Sigmoid colon (tissue), 6 donors: ENCODE measurements at regions not wholly inside any gene's neighbourhood (a gene's known extent, or its start where the extent isn't known, plus 50 kb on each side); places are given as distances from the start of the nearest gene placed in this dataset.
"Not testable (repeated sequence)": the region's sequence is repeated elsewhere in the genome, so short reads cannot be mapped to it uniquely, and the experiment has no call there.

Experiments used
- DNase-seq: peaks from one replicate; pipeline ENCODE4 v3.0.0-alpha.2; 2019
- H3K27ac ChIP-seq, 4 donors: fragments of 200-600 bp; sonication (generic); one replicate each; pipeline ENCODE4 v1.5.1; 2016 to 2019; ENCODE audit warnings: mild to moderate bottlenecking in 1 of 4
- H3K27me3 ChIP-seq, 3 donors: fragments of 200-600 bp; sonication (generic); one replicate each; pipeline ENCODE4 v1.5.1; 2019; ENCODE audit warnings: mild to moderate bottlenecking in 1 of 3
- H3K36me3 ChIP-seq, 4 donors: fragments of 200-600 bp; sonication (generic); one replicate each; pipeline ENCODE4 v1.5.1; 2016 to 2019
- H3K4me1 ChIP-seq, 4 donors: fragments of 200-600 bp; sonication (generic); one replicate each; pipeline ENCODE4 v1.5.1; 2017 to 2019
- H3K4me3 ChIP-seq, 4 donors: fragments of 200-600 bp; sonication (generic); one replicate each; pipeline ENCODE4 v1.5.1; 2017 to 2019; ENCODE audit warnings: mild to moderate bottlenecking in 2 of 4, moderate library complexity in 1 of 4
- H3K9me3 ChIP-seq, 4 donors: fragments of 200-600 bp in 3 of 4; sonication (generic) in 3 of 4; one replicate each; pipeline versions ENCODE4 v1.5.1 to v1.6.1; 2013 to 2019
- EP300 ChIP-seq, 4 donors: sonication (generic); formaldehyde crosslinking; IDR thresholded peaks; one replicate each; pipeline ENCODE4 v1.6.1; 2017; ENCODE audit warnings: antibody characterized with exemption in 4 of 4
- POLR2A ChIP-seq, 2 donors: fragments of 450-650 bp; IDR thresholded peaks; one replicate each; pipeline ENCODE4 v1.6.1; 2016; ENCODE audit warnings: antibody characterized with exemption in 2 of 2, mild to moderate bottlenecking in 2 of 2, moderate library complexity in 2 of 2
- POLR2AphosphoS5 ChIP-seq, 4 donors: sonication (generic); formaldehyde crosslinking; IDR thresholded peaks; one replicate each; pipeline ENCODE4 v1.6.1; 2017; ENCODE audit warnings: antibody characterized with exemption in 4 of 4
- WGBS, 2 donors: extraction: QIAGEN DNeasy Blood & Tissue Kit; methylation state at CpG; one replicate each; pipeline ENCODE4 v1.1.7; 2013; 5-methylcytosine and 5-hydroxymethylcytosine counted together
- intact Hi-C: fragments of 100-400 bp; cut with DNase I; formaldehyde crosslinking; loops from one replicate; pipeline ENCODE4 v1.15.1; 2023
- TF ChIP-seq, protein P1 (sequence below), 4 experiments: fragments of 450-650 bp in 3 of 4; fragments of 200-600 bp in 1 of 4; IDR thresholded peaks; one replicate each; pipeline ENCODE4 v1.5.1; 2016 to 2019; ENCODE audit warnings: antibody characterized with exemption in 4 of 4, mild to moderate bottlenecking in 3 of 4, moderate library complexity in 2 of 4
- donor health status: healthy with polysubstance abuse.
- donor health status: healthy.

GRCh38 chr4:33959519-33959918 lies 2284.8 kb downstream of the ARAP2 start:
- H3K4me1 ChIP-seq: no peaks in the 10 kb centered on the region
- intact Hi-C loops: no loop called here
- DNase-seq: no peak
- no peak overlapping the region for H3K27ac ChIP-seq
- TF ChIP-seq, protein P1, sequence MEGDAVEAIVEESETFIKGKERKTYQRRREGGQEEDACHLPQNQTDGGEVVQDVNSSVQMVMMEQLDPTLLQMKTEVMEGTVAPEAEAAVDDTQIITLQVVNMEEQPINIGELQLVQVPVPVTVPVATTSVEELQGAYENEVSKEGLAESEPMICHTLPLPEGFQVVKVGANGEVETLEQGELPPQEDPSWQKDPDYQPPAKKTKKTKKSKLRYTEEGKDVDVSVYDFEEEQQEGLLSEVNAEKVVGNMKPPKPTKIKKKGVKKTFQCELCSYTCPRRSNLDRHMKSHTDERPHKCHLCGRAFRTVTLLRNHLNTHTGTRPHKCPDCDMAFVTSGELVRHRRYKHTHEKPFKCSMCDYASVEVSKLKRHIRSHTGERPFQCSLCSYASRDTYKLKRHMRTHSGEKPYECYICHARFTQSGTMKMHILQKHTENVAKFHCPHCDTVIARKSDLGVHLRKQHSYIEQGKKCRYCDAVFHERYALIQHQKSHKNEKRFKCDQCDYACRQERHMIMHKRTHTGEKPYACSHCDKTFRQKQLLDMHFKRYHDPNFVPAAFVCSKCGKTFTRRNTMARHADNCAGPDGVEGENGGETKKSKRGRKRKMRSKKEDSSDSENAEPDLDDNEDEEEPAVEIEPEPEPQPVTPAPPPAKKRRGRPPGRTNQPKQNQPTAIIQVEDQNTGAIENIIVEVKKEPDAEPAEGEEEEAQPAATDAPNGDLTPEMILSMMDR (IDR thresholded peaks at IDR 0.05): no peak
- TF ChIP-seq POLR2AphosphoS5 (IDR thresholded peaks at IDR 0.05): no peak
- TF ChIP-seq EP300 (IDR thresholded peaks at IDR 0.05): no peak
- TF ChIP-seq POLR2A (IDR thresholded peaks at IDR 0.05): no peak
- H3K27me3 ChIP-seq: no peaks in the 10 kb centered on the region
- no peak overlapping the region for H3K4me3 ChIP-seq
- WGBS, 2 donors: 80 to 88% methylated on average over 4 of the region's 4 CpGs
- H3K36me3 ChIP-seq: no peaks in the 10 kb centered on the region
- H3K9me3 ChIP-seq: peaks cover 0 to 5% (median 0%) of the 10 kb centered on the region in 4 donors

- TF ChIP-seq, protein P1 (IDR thresholded peaks at IDR 0.05): no peak
- TF ChIP-seq POLR2AphosphoS5 (IDR thresholded peaks at IDR 0.05) (no peak), POLR2A (IDR thresholded peaks at IDR 0.05) (no peak), EP300 (IDR thresholded peaks at IDR 0.05) (no peak)
- no peak overlapping the region for H3K4me3 ChIP-seq
- 83 to 95% methylated on average over 2 of the region's 2 CpGs for WGBS, 2 donors
These were observed 2282.6 kb downstream of the ARAP2 start for GRCh38 chr4:33961761-33962160.

GRCh38 chr4:33966808-33967207 lies 2277.5 kb downstream of the ARAP2 start:
- WGBS, 2 donors: 94% methylated on average over 1 of the region's 1 CpG
- H3K4me3 ChIP-seq: no peak overlapping the region
- no peaks in the 10 kb centered on the region for H3K36me3 ChIP-seq
- no peaks in the 10 kb centered on the region for H3K9me3 ChIP-seq
- intact Hi-C loops: no loop called here
- no peaks in the 10 kb centered on the region for H3K4me1 ChIP-seq
- TF ChIP-seq POLR2AphosphoS5 (IDR thresholded peaks at IDR 0.05) (no peak), EP300 (IDR thresholded peaks at IDR 0.05) (no peak), POLR2A (IDR thresholded peaks at IDR 0.05) (no peak)
- TF ChIP-seq, protein P1 (IDR thresholded peaks at IDR 0.05): no peak
- DNase-seq: no peak
- H3K27ac ChIP-seq: no peak overlapping the region
- H3K27me3 ChIP-seq: no peaks in the 10 kb centered on the region

More at GRCh38 chr4:33961761-33962160, 2282.6 kb downstream of the ARAP2 start:
- no peak overlapping the region for H3K27ac ChIP-seq
- no peaks in the 10 kb centered on the region for H3K36me3 ChIP-seq
- peaks cover 0 to 5% (median 0%) of the 10 kb centered on the region in 4 donors for H3K9me3 ChIP-seq
- intact Hi-C loops: no loop called here
- H3K4me1 ChIP-seq: no peaks in the 10 kb centered on the region
- no peaks in the 10 kb centered on the region for H3K27me3 ChIP-seq
- DNase-seq: no peak

- Histone ChIP-seq H3K27ac (no peak overlapping the region), H3K9me3 (no peaks in the 10 kb centered on the region), H3K4me1 (no peaks in the 10 kb centered on the region), H3K4me3 (no peak overlapping the region), H3K27me3 (no peaks in the 10 kb centered on the region), H3K36me3 (no peaks in the 10 kb centered on the region)
- DNase-seq: no peak
- intact Hi-C loops: no loop called here
- TF ChIP-seq POLR2A (IDR thresholded peaks at IDR 0.05): no peak
- TF ChIP-seq POLR2AphosphoS5 (IDR thresholded peaks at IDR 0.05): no peak
- TF ChIP-seq EP300 (IDR thresholded peaks at IDR 0.05): no peak
These were observed 2270.0 kb downstream of the ARAP2 start for GRCh38 chr4:33974270-33974669.

DNA sequence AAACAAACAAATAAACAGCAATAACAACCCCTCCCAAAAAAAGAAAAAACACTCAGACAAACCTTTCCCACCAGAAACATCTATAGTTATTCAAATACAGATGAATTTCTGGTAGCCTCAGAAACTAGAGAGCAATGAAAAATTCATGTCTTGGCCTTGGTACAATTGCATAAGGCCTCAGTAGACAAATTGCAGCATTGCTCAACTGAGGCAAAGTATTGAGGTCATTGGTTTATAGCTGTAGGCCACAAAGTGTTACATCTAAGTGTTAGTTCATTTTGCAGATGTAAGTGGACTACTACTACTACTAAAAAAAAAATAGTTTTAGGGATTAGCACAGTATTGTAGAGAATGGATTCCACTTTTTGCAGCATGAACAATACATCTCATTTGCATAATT lies 2268.3 kb downstream of the ARAP2 start:
- H3K27me3 ChIP-seq: no peaks in the 10 kb centered on the region
- no peak overlapping the region for H3K4me3 ChIP-seq
- H3K36me3 ChIP-seq: no peaks in the 10 kb centered on the region
- intact Hi-C loops: no loop called here
- no peak for DNase-seq
- H3K27ac ChIP-seq: no peak overlapping the region
- peaks cover 0 to 2% (median 0%) of the 10 kb centered on the region in 4 donors for H3K9me3 ChIP-seq
- TF ChIP-seq, protein P1 (IDR thresholded peaks at IDR 0.05): no peak
- TF ChIP-seq POLR2A (IDR thresholded peaks at IDR 0.05) (no peak), EP300 (IDR thresholded peaks at IDR 0.05) (no peak), POLR2AphosphoS5 (IDR thresholded peaks at IDR 0.05) (no peak)
- H3K4me1 ChIP-seq: no peaks in the 10 kb centered on the region

DNA sequence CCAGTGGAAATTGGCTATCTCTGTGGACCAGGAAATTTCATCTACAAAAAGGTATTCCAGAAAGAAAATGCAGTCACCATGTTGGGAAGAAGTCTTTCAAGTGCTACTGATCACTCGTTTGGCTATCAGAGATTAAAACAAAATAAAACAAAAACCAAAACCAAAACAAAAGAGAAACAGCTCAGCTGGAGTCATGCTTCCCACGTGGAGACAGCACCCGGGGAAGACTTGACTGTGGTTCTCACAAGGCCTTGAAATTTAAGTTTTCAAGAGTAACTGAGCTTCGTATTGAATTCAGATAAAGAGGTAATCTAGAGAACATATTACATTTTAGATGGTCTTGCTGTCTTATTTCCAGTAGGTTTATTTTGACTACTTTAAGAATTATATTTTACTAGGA lies 2264.5 kb downstream of the ARAP2 start:
- H3K27me3 ChIP-seq, H3K36me3 ChIP-seq, H3K4me3 ChIP-seq, DNase-seq, H3K27ac ChIP-seq, H3K9me3 ChIP-seq, intact Hi-C loops, H3K4me1 ChIP-seq: not testable (repeated sequence)
- WGBS, 2 donors: 74 to 82% methylated on average over 4 of the region's 4 CpGs
